K562 (cell line): ENCODE measurements at regions not wholly inside any gene's neighbourhood (a gene's known extent, or its start where the extent isn't known, plus 50 kb on each side); places are given as distances from the start of the nearest gene placed in this dataset.

Source experiments
- ATAC-seq: fragments of 200-7000 bp; cut with Tn5 transposase; 3 replicates; pipeline ENCODE4 v1.9.1; 2020; ENCODE audit warnings: moderate library complexity
- BruUV-seq: library from RNA; stranded (reverse); fragments of 400-500 nt; replicated peaks from 2 replicates; lab custom pipeline; 2021; lab: Mats Ljungman, UMichigan
- CTCF ChIA-PET: fragments of 300-600 bp; formaldehyde crosslinking; extraction: SDS; loops from one replicate; lab custom pipeline; 2021; ENCODE audit warnings: low intra/inter-chr PET ratio; lab: Yijun Ruan, JAX
- POLR2A ChIA-PET: fragments of 300-600, 350-650 bp; sonication (Branson Sonifier 250); formaldehyde crosslinking; extraction: SDS; loops from one replicate; lab custom pipeline; 2021; ENCODE audit warnings: antibody characterized with exemption, inconsistent platforms; lab: Yijun Ruan, JAX
- DNase-seq, 4 experiments: peaks; one replicate each; pipeline versions ENCODE4 v3.0.0 to v3.0.0-alpha.2; 2011 to 2018; ENCODE audit warnings: low spot score in 3 of 4, mixed read lengths in 3 of 4; ENCODE audit errors: extremely low read depth in 1 of 4
- FAIRE-seq: peaks from 2 replicates; lab custom pipeline; 2011; peaks lifted over from hg19 to GRCh38; lab: Jason Lieb, UNC
- H2AFZ ChIP-seq: 2 replicates; pipeline ENCODE4 v1.6.0; 2011; ENCODE audit warnings: low read depth, low read length, control low read depth, inconsistent platforms
- H3K27ac ChIP-seq: fragments of 200-600 bp; 3 replicates; pipeline ENCODE4 v1.8.0; 2011; ENCODE audit warnings: low read depth, mild to moderate bottlenecking, control low read depth, inconsistent platforms, low read length, moderate library complexity, mixed read lengths; ENCODE audit errors: extremely low read depth
- H3K27me3 ChIP-seq, 2 experiments: fragments of 300-600 bp in 1 of 2; 2 replicates in 1 of 2; 3 replicates in 1 of 2; pipeline versions ENCODE4 v1.6.0 to v1.8.0; 2011; ENCODE audit warnings: inconsistent platforms in 2 of 2, low read length in 2 of 2, mild to moderate bottlenecking in 1 of 2, mixed read lengths in 1 of 2, moderate library complexity in 1 of 2; ENCODE audit not compliant: control insufficient read depth in 2 of 2, insufficient read depth in 2 of 2
- H3K36me3 ChIP-seq: fragments of 300-600 bp; 3 replicates; pipeline ENCODE4 v1.8.0; 2011; ENCODE audit warnings: mild to moderate bottlenecking, low read length, inconsistent platforms; ENCODE audit not compliant: control insufficient read depth, insufficient read depth
- H3K4me1 ChIP-seq, 2 experiments: fragments of 200-600 bp in 1 of 2; replicated peaks in 1 of 2; 2 replicates in 1 of 2; 3 replicates in 1 of 2; pipeline versions ENCODE4 v1.5.1 to v1.8.0; 2011; ENCODE audit warnings: inconsistent platforms in 2 of 2, low read length in 2 of 2, mild to moderate bottlenecking in 1 of 2, mixed read lengths in 1 of 2, moderate library complexity in 1 of 2; ENCODE audit not compliant: control insufficient read depth in 2 of 2, insufficient read depth in 2 of 2
- H3K4me2 ChIP-seq: 2 replicates; pipeline ENCODE4 v1.6.1; 2011; ENCODE audit warnings: low read length, control low read depth, inconsistent platforms, mixed read lengths; ENCODE audit not compliant: insufficient read depth
- H3K4me3 ChIP-seq: fragments of 200-600 bp; sonication (generic), shearing (Covaris generic); 2 replicates; pipeline ENCODE4 v1.5.1; 2016; ENCODE audit warnings: control low read depth, inconsistent platforms
- H3K79me2 ChIP-seq: fragments of 200-600 bp; 3 replicates; pipeline ENCODE4 v1.8.0; 2011; ENCODE audit warnings: low read length, inconsistent platforms; ENCODE audit not compliant: control insufficient read depth, insufficient read depth
- H3K9ac ChIP-seq, 2 experiments: 2 replicates each; pipeline versions ENCODE4 v1.6.0 to v1.6.1; 2011; ENCODE audit warnings: low read depth in 2 of 2, low read length in 2 of 2, control low read depth in 1 of 2, inconsistent platforms in 1 of 2, mild to moderate bottlenecking in 1 of 2, mixed read lengths in 1 of 2; ENCODE audit not compliant: insufficient read depth in 1 of 2
- H3K9me1 ChIP-seq: one replicate; pipeline ENCODE4 v1.6.0; 2011; ENCODE audit warnings: inconsistent platforms, mild to moderate bottlenecking, low read length, moderate library complexity; ENCODE audit not compliant: control insufficient read depth, insufficient read depth
- H3K9me3 ChIP-seq: replicated peaks from 2 replicates; pipeline ENCODE4 v1.5.1; 2011; ENCODE audit warnings: low read depth, low read length, inconsistent platforms; ENCODE audit not compliant: control insufficient read depth, insufficient read depth
- H4K20me1 ChIP-seq: replicated peaks from 2 replicates; pipeline ENCODE4 v1.6.1; 2011; ENCODE audit warnings: low read length, inconsistent platforms, mixed read lengths; ENCODE audit not compliant: control insufficient read depth, insufficient read depth
- ELF4 ChIP-seq: fragments of 450-650 bp; formaldehyde crosslinking; IDR thresholded peaks from 2 replicates; pipeline ENCODE4 v1.4.0; 2022; ENCODE audit warnings: missing genetic modification characterization
- KAT2B ChIP-seq: IDR thresholded peaks from one replicate; pipeline ENCODE4 v1.6.1; 2012; ENCODE audit warnings: low read depth, mild to moderate bottlenecking, control low read depth, inconsistent platforms, low read length, moderate library complexity
- NR2C2 ChIP-seq, 2 experiments: fragments of 200-800 bp in 1 of 2; sonication (Bioruptor generic) in 1 of 2; sonication (generic) in 1 of 2; formaldehyde crosslinking in 1 of 2; IDR thresholded peaks; 2 replicates each; pipeline versions ENCODE4 v1.6.1 to v1.8.0; 2016 to 2022; ENCODE audit warnings: mild to moderate bottlenecking in 1 of 2, missing compliant biosample characterization in 1 of 2, missing genetic modification characterization in 1 of 2, missing genetic modification reagents in 1 of 2
- ZBTB40 ChIP-seq, 2 experiments: fragments of 450-650 bp in 1 of 2; sonication (generic) in 1 of 2; formaldehyde crosslinking in 1 of 2; IDR thresholded peaks; 2 replicates each; pipeline versions ENCODE4 v1.7.1 to v1.9.0; 2016 to 2022; ENCODE audit warnings: inconsistent platforms in 1 of 2, mild to moderate bottlenecking in 1 of 2, missing genetic modification reagents in 1 of 2
- ZNF277 ChIP-seq: fragments of 250-450 bp; sonication (Bioruptor Pico); IDR thresholded peaks from 2 replicates; pipeline ENCODE4 v1.8.0; 2022; ENCODE audit warnings: inconsistent platforms, mild to moderate bottlenecking, moderate library complexity, borderline replicate concordance
- WGBS: fragments of 100-300 bp; shearing (Covaris generic); methylation state at CpG from one replicate; pipeline ENCODE4 v1.1.6; 2016; ENCODE audit warnings: low coverage, mixed read lengths; ENCODE audit not compliant: insufficient coverage; ENCODE audit errors: missing lambda C conversion rate; 5-methylcytosine and 5-hydroxymethylcytosine counted together
- in situ Hi-C: fragments of 300-500 bp; cut with MboI; formaldehyde crosslinking; loops from 4 replicates; pipeline ENCODE4 v1.15.0; 2018; ENCODE audit warnings: inconsistent platforms, mixed read lengths
- intact Hi-C: fragments of 100-400 bp; cut with micrococcal nuclease; formaldehyde crosslinking; loops from 2 replicates; pipeline ENCODE4 v1.14.2; 2022

DNA sequence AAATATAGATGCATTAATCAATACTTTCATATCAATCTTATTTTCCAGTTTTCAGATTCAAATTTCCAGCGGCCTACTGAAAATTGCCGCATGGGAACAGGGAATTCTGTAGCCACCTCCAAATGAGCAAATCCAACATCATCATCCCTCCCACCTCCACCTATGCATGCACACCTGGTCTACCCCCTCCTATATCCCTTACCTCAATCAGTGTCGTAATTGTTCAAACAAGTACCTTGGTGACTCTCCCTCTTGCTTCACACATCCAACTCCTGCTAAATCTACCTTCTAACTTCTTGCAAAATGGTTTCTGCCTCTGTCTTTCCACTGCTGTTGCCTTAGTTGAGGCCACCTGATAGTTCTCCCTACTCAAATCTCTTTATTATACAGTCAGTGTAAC lies 160.1 kb downstream of the SOX9 start (continued):
- no peak for TF ChIP-seq ZNF277 (CRISPR knock-in tag)
- TF ChIP-seq NR2C2 (CRISPR knock-in tag; IDR thresholded peaks at IDR 0.05): no peak
- TF ChIP-seq NR2C2 (tag; IDR thresholded peaks at IDR 0.05): no peak
- TF ChIP-seq ELF4 (CRISPR knock-in tag): no peak

DNA sequence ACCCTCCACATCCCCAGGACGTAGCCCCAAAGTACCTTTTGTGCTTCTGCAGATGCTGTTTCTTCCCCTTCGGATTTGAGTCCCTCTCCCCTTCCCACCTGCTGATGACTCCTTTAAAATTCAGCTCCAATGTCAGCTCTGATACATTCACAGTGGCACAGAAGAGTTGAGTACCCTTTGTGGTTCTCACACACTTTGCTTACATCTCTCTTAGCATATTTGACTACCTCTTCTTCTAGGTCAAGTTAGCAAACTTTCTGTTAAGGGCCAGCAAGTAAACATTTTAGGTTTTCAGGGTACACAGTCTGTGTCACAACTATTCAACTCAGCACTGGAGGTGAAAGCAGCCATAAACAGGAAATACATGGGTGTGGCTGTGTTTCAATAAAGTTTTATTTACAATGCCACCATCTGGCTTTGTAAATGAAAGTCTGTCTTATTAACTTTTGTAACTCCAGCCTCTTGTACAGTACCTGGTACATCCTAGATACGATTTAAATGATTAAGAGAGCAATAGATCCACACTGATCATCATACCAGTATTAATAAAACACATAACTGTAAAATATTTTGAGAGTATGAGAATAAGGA lies 161.7 kb downstream of the SOX9 start:
- POLR2A ChIA-PET: no interaction called here
- no peaks in the 10 kb centered on the region for H4K20me1 ChIP-seq
- no peak for DNase-seq
- in situ Hi-C loops (no loop called here), intact Hi-C loops (no loop called here)
- H3K9me1 ChIP-seq: no peaks in the 10 kb centered on the region
- H3K4me1 ChIP-seq: no peaks in the 10 kb centered on the region
- no peak for TF ChIP-seq KAT2B
- peak; percentile 76 for TF ChIP-seq ZBTB40 (IDR thresholded peaks at IDR 0.05)
- no peak for TF ChIP-seq ZBTB40 (CRISPR knock-in tag; IDR thresholded peaks at IDR 0.05)
- no peak overlapping the region for H3K4me2 ChIP-seq
- H3K9ac ChIP-seq: no peak overlapping the region
- no peaks in the 10 kb centered on the region for H3K36me3 ChIP-seq
- 0% methylated on average over 3 of the region's 3 CpGs for WGBS
- FAIRE-seq: no peak
- no peak overlapping the region for H3K27ac ChIP-seq
- no TSS peak for BruUV-seq
- CTCF ChIA-PET: no interaction called here
- no peak overlapping the region for H2AFZ ChIP-seq
- no peaks in the 10 kb centered on the region for H3K9me3 ChIP-seq
- no peaks in the 10 kb centered on the region for H3K27me3 ChIP-seq
- H3K79me2 ChIP-seq: no peaks in the 10 kb centered on the region
- no peak for ATAC-seq
- no peak overlapping the region for H3K4me3 ChIP-seq
